K562 (cell line): ENCODE measurements at regions not wholly inside any gene's neighbourhood (a gene's known extent, or its start where the extent isn't known, plus 50 kb on each side); places are given as distances from the start of the nearest gene placed in this dataset.
"Not testable (repeated sequence)": the region's sequence is repeated elsewhere in the genome, so short reads cannot be mapped to it uniquely, and the experiment has no call there.

Experiments
- ARID3A ChIP-seq: IDR thresholded peaks from 2 replicates; pipeline ENCODE4 v1.6.1; 2012; ENCODE audit warnings: low read depth, low read length, improper control_type of control experiment, borderline replicate concordance
- DNMT1 ChIP-seq: fragments of 450-650 bp; IDR thresholded peaks from 2 replicates; pipeline ENCODE4 v1.6.1; 2016; ENCODE audit warnings: antibody characterized with exemption, mild to moderate bottlenecking
- EZH2 ChIP-seq: IDR thresholded peaks from 2 replicates; pipeline ENCODE4 v1.6.1; 2012; ENCODE audit warnings: low read depth, mild to moderate bottlenecking, inconsistent platforms, low read length, borderline replicate concordance
- KAT7 ChIP-seq: sonication (generic); formaldehyde crosslinking; IDR thresholded peaks from 2 replicates; pipeline ENCODE4 v1.8.0; 2022; ENCODE audit warnings: missing genetic modification reagents, mild to moderate bottlenecking, borderline replicate concordance
- TCF7 ChIP-seq: sonication (generic); IDR thresholded peaks from 2 replicates; pipeline ENCODE4 v1.6.1; 2016; ENCODE audit warnings: antibody characterized with exemption, borderline replicate concordance
- TF ChIP-seq, protein P1 (sequence below): fragments of 250-450 bp; sonication (Bioruptor Pico); IDR thresholded peaks from 2 replicates; pipeline ENCODE4 v1.5.0; 2021
- TF ChIP-seq, protein P2 (sequence below): sonication (generic); formaldehyde crosslinking; IDR thresholded peaks from 2 replicates; pipeline ENCODE4 v1.5.0; 2020; ENCODE audit warnings: missing genetic modification reagents
- TF ChIP-seq, protein P3 (sequence below), 2 experiments: fragments of 450-650 bp; conservative IDR thresholded peaks; 2 replicates each; pipeline ENCODE4 v1.6.1; 2017; ENCODE audit warnings: mild to moderate bottlenecking in 2 of 2, moderate library complexity in 2 of 2

- not testable (repeated sequence) for TF ChIP-seq EZH2, TCF7, KAT7, ARID3A, DNMT1
- TF ChIP-seq, protein P1, sequence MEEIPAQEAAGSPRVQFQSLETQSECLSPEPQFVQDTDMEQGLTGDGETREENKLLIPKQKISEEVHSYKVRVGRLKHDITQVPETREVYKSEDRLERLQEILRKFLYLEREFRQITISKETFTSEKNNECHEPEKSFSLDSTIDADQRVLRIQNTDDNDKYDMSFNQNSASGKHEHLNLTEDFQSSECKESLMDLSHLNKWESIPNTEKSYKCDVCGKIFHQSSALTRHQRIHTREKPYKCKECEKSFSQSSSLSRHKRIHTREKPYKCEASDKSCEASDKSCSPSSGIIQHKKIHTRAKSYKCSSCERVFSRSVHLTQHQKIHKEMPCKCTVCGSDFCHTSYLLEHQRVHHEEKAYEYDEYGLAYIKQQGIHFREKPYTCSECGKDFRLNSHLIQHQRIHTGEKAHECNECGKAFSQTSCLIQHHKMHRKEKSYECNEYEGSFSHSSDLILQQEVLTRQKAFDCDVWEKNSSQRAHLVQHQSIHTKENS (CRISPR knock-in tag), result not testable (repeated sequence)
- TF ChIP-seq, protein P2, sequence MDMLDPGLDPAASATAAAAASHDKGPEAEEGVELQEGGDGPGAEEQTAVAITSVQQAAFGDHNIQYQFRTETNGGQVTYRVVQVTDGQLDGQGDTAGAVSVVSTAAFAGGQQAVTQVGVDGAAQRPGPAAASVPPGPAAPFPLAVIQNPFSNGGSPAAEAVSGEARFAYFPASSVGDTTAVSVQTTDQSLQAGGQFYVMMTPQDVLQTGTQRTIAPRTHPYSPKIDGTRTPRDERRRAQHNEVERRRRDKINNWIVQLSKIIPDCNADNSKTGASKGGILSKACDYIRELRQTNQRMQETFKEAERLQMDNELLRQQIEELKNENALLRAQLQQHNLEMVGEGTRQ (CRISPR knock-in tag), result not testable (repeated sequence)
- TF ChIP-seq, protein P3, sequence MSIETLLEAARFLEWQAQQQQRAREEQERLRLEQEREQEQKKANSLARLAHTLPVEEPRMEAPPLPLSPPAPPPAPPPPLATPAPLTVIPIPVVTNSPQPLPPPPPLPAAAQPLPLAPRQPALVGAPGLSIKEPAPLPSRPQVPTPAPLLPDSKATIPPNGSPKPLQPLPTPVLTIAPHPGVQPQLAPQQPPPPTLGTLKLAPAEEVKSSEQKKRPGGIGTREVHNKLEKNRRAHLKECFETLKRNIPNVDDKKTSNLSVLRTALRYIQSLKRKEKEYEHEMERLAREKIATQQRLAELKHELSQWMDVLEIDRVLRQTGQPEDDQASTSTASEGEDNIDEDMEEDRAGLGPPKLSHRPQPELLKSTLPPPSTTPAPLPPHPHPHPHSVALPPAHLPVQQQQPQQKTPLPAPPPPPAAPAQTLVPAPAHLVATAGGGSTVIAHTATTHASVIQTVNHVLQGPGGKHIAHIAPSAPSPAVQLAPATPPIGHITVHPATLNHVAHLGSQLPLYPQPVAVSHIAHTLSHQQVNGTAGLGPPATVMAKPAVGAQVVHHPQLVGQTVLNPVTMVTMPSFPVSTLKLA (conservative IDR thresholded peaks at IDR 0.05), result not testable (repeated sequence)
Measured at GRCh38 chr6:112937690-112938089, 590.6 kb downstream of the RFPL4B start.
